Neuronal stem cell (in vitro differentiated cells): ENCODE measurements at regions not wholly inside any gene's neighbourhood (a gene's known extent, or its start where the extent isn't known, plus 50 kb on each side); places are given as distances from the start of the nearest gene placed in this dataset.

Source experiments
- DNase-seq: peaks from one replicate; pipeline ENCODE4 v3.0.0-alpha.2; 2013; ENCODE audit warnings: low spot score
- H2AFZ ChIP-seq: one replicate; pipeline ENCODE4 v1.6.1; 2013; ENCODE audit warnings: mild to moderate bottlenecking, low read length, inconsistent platforms
- H2AK5ac ChIP-seq: 2 replicates; pipeline ENCODE4 v1.6.1; 2013; ENCODE audit warnings: low read depth, mild to moderate bottlenecking, inconsistent platforms, low read length, moderate library complexity, mixed read lengths
- H2BK120ac ChIP-seq: 2 replicates; pipeline ENCODE4 v1.6.1; 2013; ENCODE audit warnings: low read depth, mild to moderate bottlenecking, inconsistent platforms, low read length, moderate library complexity, mixed read lengths
- H2BK12ac ChIP-seq: one replicate; pipeline ENCODE4 v1.6.1; 2013; ENCODE audit warnings: low read length, inconsistent platforms
- H2BK15ac ChIP-seq: 2 replicates; pipeline ENCODE4 v1.6.1; 2013; ENCODE audit warnings: mild to moderate bottlenecking, low read length, inconsistent platforms, mixed read lengths
- H2BK5ac ChIP-seq: one replicate; pipeline ENCODE4 v1.6.1; 2013; ENCODE audit warnings: inconsistent platforms, mild to moderate bottlenecking, low read length, moderate library complexity
- H3K14ac ChIP-seq: one replicate; pipeline ENCODE4 v1.6.1; 2013; ENCODE audit warnings: low read length, inconsistent platforms
- H3K18ac ChIP-seq: 2 replicates; pipeline ENCODE4 v1.6.1; 2013; ENCODE audit warnings: low read length, inconsistent platforms
- H3K23ac ChIP-seq: 2 replicates; pipeline ENCODE4 v1.6.1; 2013; ENCODE audit warnings: low read depth, mild to moderate bottlenecking, mixed read lengths, low read length, inconsistent platforms; ENCODE audit not compliant: poor library complexity
- H3K27ac ChIP-seq: replicated peaks from 3 replicates; pipeline ENCODE4 v1.5.1; 2013; ENCODE audit warnings: low read length, inconsistent platforms
- H3K27me3 ChIP-seq, 3 experiments: 2 replicates each; pipeline ENCODE4 v1.6.1; 2013; ENCODE audit warnings: low read length in 3 of 3, mild to moderate bottlenecking in 2 of 3, inconsistent platforms in 1 of 3, low read depth in 1 of 3, mixed read lengths in 1 of 3, moderate library complexity in 1 of 3; ENCODE audit not compliant: control insufficient read depth in 3 of 3, insufficient read depth in 3 of 3
- H3K36me3 ChIP-seq, 2 donors: replicated peaks in 1 of 2; 2 replicates each; pipeline ENCODE4 v1.6.1; 2013; ENCODE audit warnings: low read length in 2 of 2; ENCODE audit not compliant: control insufficient read depth in 2 of 2, insufficient read depth in 2 of 2
- H3K4ac ChIP-seq: 2 replicates; pipeline ENCODE4 v1.6.1; 2013; ENCODE audit warnings: inconsistent platforms, mild to moderate bottlenecking, low read length, moderate library complexity
- H3K4me1 ChIP-seq, 2 donors: 1 replicate in 1 of 2; 2 replicates in 1 of 2; pipeline ENCODE4 v1.6.1; 2013; ENCODE audit warnings: low read length in 2 of 2, low read depth in 1 of 2; ENCODE audit not compliant: control insufficient read depth in 2 of 2, insufficient read depth in 1 of 2
- H3K4me2 ChIP-seq: one replicate; pipeline ENCODE4 v1.6.1; 2013; ENCODE audit warnings: mild to moderate bottlenecking, low read length, inconsistent platforms; ENCODE audit not compliant: insufficient read depth, poor library complexity, severe bottlenecking
- H3K4me3 ChIP-seq, 2 donors: 2 replicates each; pipeline ENCODE4 v1.5.1; 2013; ENCODE audit warnings: low read length in 2 of 2, mild to moderate bottlenecking in 2 of 2, inconsistent platforms in 1 of 2, moderate library complexity in 1 of 2
- H3K79me1 ChIP-seq: one replicate; pipeline ENCODE4 v1.6.1; 2013; ENCODE audit warnings: low read depth, mild to moderate bottlenecking, inconsistent platforms, low read length, moderate library complexity
- H3K9ac ChIP-seq: one replicate; pipeline ENCODE4 v1.6.1; 2013; ENCODE audit warnings: mild to moderate bottlenecking, low read depth, low read length, inconsistent platforms; ENCODE audit not compliant: poor library complexity
- H3K9me3 ChIP-seq, 2 donors: replicated peaks in 1 of 2; 2 replicates each; pipeline versions ENCODE3 to v1.6.1; 2013; ENCODE audit warnings: low read length in 2 of 2, mild to moderate bottlenecking in 2 of 2, inconsistent platforms in 1 of 2, low read depth in 1 of 2, mixed read lengths in 1 of 2, moderate library complexity in 1 of 2; ENCODE audit not compliant: control insufficient read depth in 2 of 2, insufficient read depth in 1 of 2
- H4K8ac ChIP-seq: one replicate; pipeline ENCODE4 v1.6.1; 2013; ENCODE audit warnings: low read depth, mild to moderate bottlenecking, inconsistent platforms, low read length, moderate library complexity
- H4K91ac ChIP-seq: one replicate; pipeline ENCODE4 v1.6.1; 2013; ENCODE audit warnings: low read length, low read depth, mild to moderate bottlenecking, inconsistent platforms; ENCODE audit not compliant: poor library complexity
- WGBS, 2 donors: extraction: QIAGEN DNeasy Blood & Tissue Kit; methylation state at CpG; one replicate each; pipeline ENCODE4 v1.1.7; 2013; ENCODE audit warnings: missing lambda C conversion rate in 2 of 2, mixed read lengths in 1 of 2; ENCODE audit not compliant: insufficient read length in 2 of 2, insufficient replicate concordance in 1 of 2; ENCODE audit errors: extremely low coverage in 2 of 2; 5-methylcytosine and 5-hydroxymethylcytosine counted together

DNA sequence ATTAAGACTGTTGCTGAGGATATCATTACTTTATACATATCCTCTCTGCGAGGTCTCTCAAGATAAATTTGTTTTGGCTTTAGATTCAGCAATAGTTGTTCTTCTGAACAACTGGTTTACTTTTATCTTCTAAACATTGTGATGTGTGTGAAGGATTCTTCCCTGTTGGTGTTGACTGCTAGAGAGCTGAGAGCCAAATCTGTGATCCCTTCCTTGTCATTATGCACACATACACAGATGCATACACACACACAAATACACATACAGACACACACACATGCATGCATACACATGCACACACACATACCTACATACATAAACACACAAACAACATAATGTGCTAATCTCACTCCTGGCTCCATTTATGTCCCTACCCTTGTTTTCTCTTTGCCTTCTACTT, 137.0 kb downstream of the SNX19 start:
- H2BK5ac ChIP-seq: no peak overlapping the region
- H2AFZ ChIP-seq: no peak overlapping the region
- H3K27me3 ChIP-seq: no peaks in the 10 kb centered on the region

DNA sequence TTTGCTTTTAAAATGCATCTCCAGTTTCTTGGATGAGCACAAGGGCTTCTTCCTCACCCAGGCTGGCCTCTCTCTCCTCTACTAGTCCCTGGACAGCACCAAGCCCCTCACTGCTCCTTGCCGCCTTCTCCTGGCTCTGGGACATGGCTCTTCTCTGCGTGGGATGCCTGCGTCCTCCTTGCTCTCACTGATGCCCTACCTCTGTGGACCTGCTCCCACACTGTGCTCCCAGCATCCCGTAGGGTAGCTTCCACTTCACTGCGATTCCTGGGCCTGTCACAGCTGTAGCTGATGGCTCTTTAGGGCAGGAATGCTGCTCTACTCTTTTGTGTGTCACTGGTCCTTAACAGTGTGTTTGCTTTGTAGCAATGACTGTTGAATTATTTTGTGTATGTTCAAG, 136.3 kb downstream of the SNX19 start:
- H3K4me1 ChIP-seq: peaks cover 15 to 18% of the 10 kb centered on the region in 2 donors
- no peak overlapping the region for H2AK5ac ChIP-seq
- no peak overlapping the region for H4K91ac ChIP-seq
- H3K9me3 ChIP-seq: peaks cover 3 to 8% of the 10 kb centered on the region in 2 donors
- no peak overlapping the region for H2BK12ac ChIP-seq
- H3K4me3 ChIP-seq: no peak overlapping the region
- no peaks in the 10 kb centered on the region for H3K27me3 ChIP-seq
- no peaks in the 10 kb centered on the region for H3K36me3 ChIP-seq
- H3K9ac ChIP-seq: no peak overlapping the region
- H3K18ac ChIP-seq: no peak overlapping the region
- WGBS, 2 donors: no CpG with 5 or more reads among the region's 5 CpGs
- H3K27ac ChIP-seq: no peak overlapping the region
- H2BK5ac ChIP-seq: no peak overlapping the region
- no peak overlapping the region for H2BK120ac ChIP-seq
- H3K79me1 ChIP-seq: no peaks in the 10 kb centered on the region
- H3K14ac ChIP-seq: no peak overlapping the region
- H3K23ac ChIP-seq: no peak overlapping the region
- no peak overlapping the region for H4K8ac ChIP-seq
- H2BK15ac ChIP-seq: no peak overlapping the region
- no peak for DNase-seq
- no peak overlapping the region for H3K4me2 ChIP-seq
- no peak overlapping the region for H2AFZ ChIP-seq
- H3K4ac ChIP-seq: no peak overlapping the region

More for the DNA sequence above, 137.0 kb downstream of the SNX19 start:
- H2BK12ac ChIP-seq: no peak overlapping the region
- DNase-seq: no peak
- no peak overlapping the region for H3K23ac ChIP-seq
- H3K27ac ChIP-seq: no peak overlapping the region
- H3K4me2 ChIP-seq: no peak overlapping the region
- H3K36me3 ChIP-seq: no peaks in the 10 kb centered on the region
- no peak overlapping the region for H3K18ac ChIP-seq
- no peak overlapping the region for H3K14ac ChIP-seq
- no peak overlapping the region for H3K4me3 ChIP-seq
- H3K9me3 ChIP-seq: peaks cover 3 to 8% of the 10 kb centered on the region in 2 donors
- no peak overlapping the region for H4K91ac ChIP-seq
- no CpG with 5 or more reads among the region's 1 CpG for WGBS, 2 donors
- no peaks in the 10 kb centered on the region for H3K79me1 ChIP-seq
- H4K8ac ChIP-seq: no peak overlapping the region
- no peak overlapping the region for H2BK120ac ChIP-seq
- H2AK5ac ChIP-seq: no peak overlapping the region
- H2BK15ac ChIP-seq: no peak overlapping the region
- peaks cover 15 to 18% of the 10 kb centered on the region in 2 donors for H3K4me1 ChIP-seq
- H3K4ac ChIP-seq: no peak overlapping the region
- no peak overlapping the region for H3K9ac ChIP-seq

DNA sequence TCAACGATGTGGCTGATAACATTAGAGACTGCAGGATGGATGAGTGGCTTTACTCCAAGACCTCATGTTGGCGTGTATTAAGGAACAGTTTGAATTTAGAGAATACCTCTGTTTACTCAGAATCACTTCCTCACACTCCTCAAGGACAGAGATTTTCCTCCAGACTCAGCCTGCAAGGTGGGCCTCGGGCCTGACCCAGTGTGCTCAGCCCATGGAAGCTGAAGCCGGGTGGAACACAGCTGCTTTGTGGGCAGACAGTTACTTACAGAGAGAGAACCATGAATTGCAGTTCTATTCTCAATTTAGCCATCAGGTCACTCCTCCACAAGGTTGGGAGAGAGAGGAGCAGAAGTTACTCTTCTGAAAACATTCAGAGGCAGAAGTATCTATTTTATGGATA, 135.8 kb downstream of the SNX19 start:
- Histone ChIP-seq H3K23ac (no peak overlapping the region), H3K18ac (no peak overlapping the region), H3K36me3 (no peaks in the 10 kb centered on the region), H3K4me3 (no peak overlapping the region), H3K27ac (no peak overlapping the region), H2BK120ac (no peak overlapping the region), H2AK5ac (no peak overlapping the region), H2AFZ (no peak overlapping the region), H2BK12ac (no peak overlapping the region), H2BK5ac (no peak overlapping the region), H3K4me1 (peaks cover 15 to 18% of the 10 kb centered on the region in 2 donors), H3K9me3 (peaks cover 3 to 8% of the 10 kb centered on the region in 2 donors), H3K4me2 (no peak overlapping the region), H3K27me3 (no peaks in the 10 kb centered on the region), H3K4ac (no peak overlapping the region), H4K8ac (no peak overlapping the region), H3K79me1 (no peaks in the 10 kb centered on the region), H4K91ac (no peak overlapping the region), H3K9ac (no peak overlapping the region), H2BK15ac (no peak overlapping the region), H3K14ac (no peak overlapping the region)
- WGBS, 2 donors: no CpG with 5 or more reads among the region's 4 CpGs
- no peak for DNase-seq

DNA sequence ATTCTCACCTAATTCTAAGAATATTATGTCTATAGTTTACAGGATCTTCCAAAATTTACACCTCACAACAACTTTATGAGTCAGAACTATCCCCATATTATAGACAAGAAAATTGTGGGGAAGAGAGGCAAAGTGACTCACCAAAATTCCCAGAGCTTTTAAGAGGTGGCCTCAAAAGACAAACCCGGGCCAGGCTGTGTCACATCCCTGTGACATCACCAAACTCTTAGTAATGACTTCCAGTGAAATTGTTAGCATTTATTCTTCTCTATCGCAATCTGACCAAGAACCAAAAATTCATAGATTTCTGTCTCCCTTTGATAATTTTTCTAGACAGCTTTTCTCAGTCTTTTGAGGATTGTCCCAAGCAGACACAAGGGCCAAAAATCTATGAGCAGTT, 134.3 kb downstream of the SNX19 start:
- no peak overlapping the region for H2AK5ac ChIP-seq
- no peak overlapping the region for H3K14ac ChIP-seq
- H2AFZ ChIP-seq: peak overlapping the region; percentile 75
- H3K18ac ChIP-seq: no peak overlapping the region
- H2BK15ac ChIP-seq: no peak overlapping the region
- H3K4ac ChIP-seq: no peak overlapping the region
- H3K36me3 ChIP-seq: no peaks in the 10 kb centered on the region
- H4K8ac ChIP-seq: no peak overlapping the region
- no peak overlapping the region for H3K4me3 ChIP-seq
- H2BK12ac ChIP-seq: no peak overlapping the region
- no peak overlapping the region for H4K91ac ChIP-seq
- no peak overlapping the region for H3K23ac ChIP-seq
- H2BK120ac ChIP-seq: no peak overlapping the region
- DNase-seq: no peak
- peaks cover 15 to 18% of the 10 kb centered on the region in 2 donors for H3K4me1 ChIP-seq
- no peak overlapping the region for H3K4me2 ChIP-seq
- H3K27me3 ChIP-seq: no peaks in the 10 kb centered on the region
- WGBS, 2 donors: no CpG with 5 or more reads among the region's 2 CpGs
- no peak overlapping the region for H3K27ac ChIP-seq
- H3K79me1 ChIP-seq: no peaks in the 10 kb centered on the region
- H3K9me3 ChIP-seq: peaks cover 3 to 8% of the 10 kb centered on the region in 2 donors
- H3K9ac ChIP-seq: no peak overlapping the region
- H2BK5ac ChIP-seq: no peak overlapping the region
